CD14-positive monocyte (primary cell): ENCODE measurements at regions not wholly inside any gene's neighbourhood (a gene's known extent, or its start where the extent isn't known, plus 50 kb on each side); places are given as distances from the start of the nearest gene placed in this dataset.

Experiments used
- DNase-seq, 3 donors: peaks; one replicate each; pipeline ENCODE4 v3.0.0-alpha.2; 2011 to 2022
- H2AFZ ChIP-seq: 2 replicates; pipeline ENCODE4 v1.6.0; 2012; ENCODE audit warnings: mild to moderate bottlenecking, low read depth, low read length, inconsistent platforms; ENCODE audit not compliant: insufficient read depth, poor library complexity, severe bottlenecking
- H3K27ac ChIP-seq, 2 donors: 1 replicate in 1 of 2; 2 replicates in 1 of 2; pipeline ENCODE4 v1.5.1; 2012 to 2013; ENCODE audit warnings: low read length in 2 of 2, control low read depth in 1 of 2, inconsistent platforms in 1 of 2, low read depth in 1 of 2, mild to moderate bottlenecking in 1 of 2
- H3K27me3 ChIP-seq, 2 donors: one replicate each; pipeline versions ENCODE4 v1.6.0 to v1.6.1; 2011 to 2013; ENCODE audit warnings: low read length in 2 of 2; ENCODE audit not compliant: control insufficient read depth in 2 of 2, insufficient read depth in 2 of 2
- H3K36me3 ChIP-seq, 2 donors: replicated peaks in 1 of 2; 1 replicate in 1 of 2; 2 replicates in 1 of 2; pipeline versions ENCODE4 v1.5.1 to v1.6.1; 2012 to 2013; ENCODE audit warnings: low read length in 2 of 2, control low read depth in 1 of 2, inconsistent platforms in 1 of 2, mild to moderate bottlenecking in 1 of 2; ENCODE audit not compliant: insufficient read depth in 2 of 2, control insufficient read depth in 1 of 2
- H3K4me1 ChIP-seq, 2 donors: 1 replicate in 1 of 2; 2 replicates in 1 of 2; pipeline versions ENCODE4 v1.5.1 to v1.6.1; 2012 to 2013; ENCODE audit warnings: low read length in 2 of 2, control low read depth in 1 of 2, inconsistent platforms in 1 of 2, mild to moderate bottlenecking in 1 of 2, moderate library complexity in 1 of 2; ENCODE audit not compliant: insufficient read depth in 2 of 2, control insufficient read depth in 1 of 2
- H3K4me2 ChIP-seq: replicated peaks from 2 replicates; pipeline ENCODE3; 2012; ENCODE audit warnings: low read length, moderate library complexity, mild to moderate bottlenecking; ENCODE audit not compliant: poor library complexity, severe bottlenecking; ENCODE audit errors: extremely low read depth
- H3K4me3 ChIP-seq, 3 experiments: fragments of 200-600 bp in 1 of 3; sonication (generic) in 1 of 3; replicated peaks in 1 of 3; 1 replicate in 2 of 3; 2 replicates in 1 of 3; pipeline ENCODE4 v1.5.1; 2011 to 2013; ENCODE audit warnings: low read length in 3 of 3, mild to moderate bottlenecking in 3 of 3, control low read depth in 2 of 3, low read depth in 2 of 3, inconsistent platforms in 1 of 3, moderate library complexity in 1 of 3
- H3K79me2 ChIP-seq: 2 replicates; pipeline ENCODE4 v1.6.0; 2012; ENCODE audit warnings: mild to moderate bottlenecking, control low read depth, inconsistent platforms, low read length, moderate library complexity; ENCODE audit not compliant: insufficient read depth
- H3K9ac ChIP-seq: 2 replicates; pipeline ENCODE4 v1.6.0; 2017; ENCODE audit warnings: low read length, mild to moderate bottlenecking; ENCODE audit not compliant: insufficient read depth, poor library complexity, severe bottlenecking
- H3K9me3 ChIP-seq, 2 donors: replicated peaks in 1 of 2; 1 replicate in 1 of 2; 2 replicates in 1 of 2; pipeline versions ENCODE4 v1.5.1 to v1.6.1; 2012 to 2013; ENCODE audit warnings: low read length in 2 of 2, control low read depth in 1 of 2; ENCODE audit not compliant: control insufficient read depth in 1 of 2, insufficient read depth in 1 of 2
- H4K20me1 ChIP-seq: 2 replicates; pipeline ENCODE4 v1.6.0; 2012; ENCODE audit warnings: mild to moderate bottlenecking, low read length, control low read depth, moderate library complexity; ENCODE audit not compliant: insufficient read depth
- H3K27ac Mint-ChIP-seq, 7 donors: one replicate each; pipeline ENCODE4 v1.8.0; 2020; ENCODE audit warnings: mild to moderate bottlenecking in 7 of 7, mixed read lengths in 7 of 7, moderate library complexity in 6 of 7, inconsistent platforms in 2 of 7
- H3K27me3 Mint-ChIP-seq, 3 donors: one replicate each; pipeline ENCODE4 v1.8.0; 2021 to 2022; ENCODE audit warnings: low read depth in 3 of 3, mild to moderate bottlenecking in 3 of 3, mixed read lengths in 3 of 3, moderate library complexity in 3 of 3, inconsistent platforms in 1 of 3
- H3K36me3 Mint-ChIP-seq, 2 donors: one replicate each; pipeline ENCODE4 v1.8.0; 2020; ENCODE audit warnings: mixed read lengths in 2 of 2, inconsistent platforms in 1 of 2, mild to moderate bottlenecking in 1 of 2
- H3K4me1 Mint-ChIP-seq: one replicate; pipeline ENCODE4 v1.8.0; 2020; ENCODE audit warnings: mild to moderate bottlenecking, mixed read lengths
- H3K4me3 Mint-ChIP-seq, 2 donors: one replicate each; pipeline ENCODE4 v1.8.0; 2020; ENCODE audit warnings: mild to moderate bottlenecking in 2 of 2, mixed read lengths in 2 of 2, moderate library complexity in 1 of 2
- H3K9me3 Mint-ChIP-seq, 7 donors: one replicate each; pipeline ENCODE4 v1.8.0; 2020 to 2022; ENCODE audit warnings: mixed read lengths in 7 of 7, mild to moderate bottlenecking in 6 of 7, moderate library complexity in 6 of 7, inconsistent platforms in 2 of 7
- CTCF ChIP-seq: fragments of 200-600 bp; IDR thresholded peaks from one replicate; pipeline ENCODE4 v1.8.0; 2022; ENCODE audit warnings: antibody characterized with exemption, mild to moderate bottlenecking
- WGBS: methylation state at CpG from one replicate; pipeline ENCODE4 v1.1.5; 2013; ENCODE audit warnings: missing lambda C conversion rate; ENCODE audit not compliant: insufficient coverage; 5-methylcytosine and 5-hydroxymethylcytosine counted together
- intact Hi-C, 2 donors: fragments of 100-400 bp; cut with micrococcal nuclease; formaldehyde crosslinking; loops; one replicate each; pipeline versions ENCODE4 v1.15.0 to v1.15.1; 2023

DNA sequence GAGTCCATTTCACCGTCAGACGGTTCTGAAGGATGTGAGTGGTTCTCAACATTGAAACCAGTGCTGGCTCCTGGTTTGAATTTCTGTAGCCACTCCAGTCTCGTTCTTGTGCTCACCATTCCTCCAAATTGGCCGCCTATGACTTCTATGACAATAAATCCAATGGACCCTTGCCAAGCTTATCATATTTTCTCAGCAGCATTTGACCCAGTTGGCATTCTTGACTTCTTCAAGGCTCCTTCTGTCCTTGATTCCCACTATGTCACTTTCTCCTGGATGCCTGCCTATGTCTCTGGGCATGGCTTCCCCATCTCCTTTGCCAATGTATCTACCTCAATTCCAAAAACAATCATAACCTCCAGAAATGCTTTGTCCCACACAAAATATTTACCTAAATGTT is 756.0 kb upstream of the NRSN1 start:
- Mint-ChIP-seq H3K9me3 (peaks cover 0 to 6% (median 3%) of the 10 kb centered on the region in 7 donors), H3K36me3 (no peaks in the 10 kb centered on the region), H3K27me3 (no peaks in the 10 kb centered on the region), H3K4me1 (no peaks in the 10 kb centered on the region), H3K4me3 (no peak overlapping the region), H3K27ac (no peak overlapping the region)
- TF ChIP-seq CTCF = no peak
- intact Hi-C loops = no loop called here
- H4K20me1 ChIP-seq = no peaks in the 10 kb centered on the region
- H3K4me3 ChIP-seq = no peak overlapping the region
- no peak overlapping the region for H3K9ac ChIP-seq
- H3K9me3 ChIP-seq = peaks cover 3 to 10% of the 10 kb centered on the region in 2 donors
- no peaks in the 10 kb centered on the region for H3K36me3 ChIP-seq
- no peaks in the 10 kb centered on the region for H3K79me2 ChIP-seq
- H3K27me3 ChIP-seq = no peaks in the 10 kb centered on the region
- 93% methylated on average over 4 of the region's 4 CpGs for WGBS
- no peak for DNase-seq
- no peak overlapping the region for H3K27ac ChIP-seq
- H3K4me2 ChIP-seq = no peak overlapping the region
- no peak overlapping the region for H2AFZ ChIP-seq
- no peaks in the 10 kb centered on the region for H3K4me1 ChIP-seq

- TF ChIP-seq CTCF = no peak
- intact Hi-C loops = no loop called here
- no peak overlapping the region for H2AFZ ChIP-seq
- Mint-ChIP-seq H3K27ac (no peak overlapping the region), H3K4me3 (no peak overlapping the region), H3K27me3 (no peaks in the 10 kb centered on the region), H3K36me3 (no peaks in the 10 kb centered on the region), H3K9me3 (peaks cover 1 to 6% (median 4%) of the 10 kb centered on the region in 7 donors), H3K4me1 (no peaks in the 10 kb centered on the region)
- H4K20me1 ChIP-seq = no peaks in the 10 kb centered on the region
- H3K27ac ChIP-seq = no peak overlapping the region
- no peaks in the 10 kb centered on the region for H3K27me3 ChIP-seq
- H3K79me2 ChIP-seq = no peaks in the 10 kb centered on the region
- no peaks in the 10 kb centered on the region for H3K36me3 ChIP-seq
- H3K4me2 ChIP-seq = no peak overlapping the region
- H3K4me3 ChIP-seq = no peak overlapping the region
- 78% methylated on average over 2 of the region's 4 CpGs for WGBS
- no peaks in the 10 kb centered on the region for H3K4me1 ChIP-seq
- H3K9me3 ChIP-seq = peaks cover 3 to 10% of the 10 kb centered on the region in 2 donors
- H3K9ac ChIP-seq = no peak overlapping the region
- no peak for DNase-seq
These were observed 754.7 kb upstream of the NRSN1 start for GRCh38 chr6:23371132-23371915.
